ENCODE measurements at regions not wholly inside any gene's neighbourhood (a gene's known extent, or its start where the extent isn't known, plus 50 kb on each side); places are given as distances from the start of the nearest gene placed in this dataset.
"Not testable (repeated sequence)": the region's sequence is repeated elsewhere in the genome, so short reads cannot be mapped to it uniquely, and the experiment has no call there.

- no peak for TF ChIP-seq CTCF (IDR thresholded peaks at IDR 0.05)
- no peak for TF ChIP-seq POLR2AphosphoS5 (IDR thresholded peaks at IDR 0.05)
- TF ChIP-seq POLR2A (IDR thresholded peaks at IDR 0.05), result no peak
- Histone ChIP-seq H3K27me3 (replicated peaks; ENCODE audit: insufficient read depth) (no peaks in the 10 kb centered on the region), H3K4me1 (replicated peaks) (no peaks in the 10 kb centered on the region), H3K36me3 (no peaks in the 10 kb centered on the region), H3K27ac (no peak overlapping the region), H3K4me3 (no peak overlapping the region), H3K9me3 (no peaks in the 10 kb centered on the region)
- 69% methylated on average over 4 of the region's 4 CpGs for WGBS
- intact Hi-C loops (cut with DNase I), result no loop called here
- no peak for DNase-seq (ENCODE audit: low spot score)
These were observed 1283.0 kb upstream of the NUDT12 start for GRCh38 chr5:104845541-104845940.

- TF ChIP-seq POLR2AphosphoS5 (IDR thresholded peaks at IDR 0.05) (no peak), CTCF (IDR thresholded peaks at IDR 0.05) (no peak), POLR2A (IDR thresholded peaks at IDR 0.05) (no peak)
- Histone ChIP-seq H3K9me3 (no peaks in the 10 kb centered on the region), H3K36me3 (no peaks in the 10 kb centered on the region), H3K4me3 (no peak overlapping the region), H3K27ac (no peak overlapping the region), H3K27me3 (replicated peaks; ENCODE audit: insufficient read depth) (no peaks in the 10 kb centered on the region), H3K4me1 (replicated peaks) (no peaks in the 10 kb centered on the region)
- DNase-seq (ENCODE audit: low spot score), result no peak
- WGBS, result 70% methylated on average over 2 of the region's 2 CpGs
- intact Hi-C loops (cut with DNase I), result no loop called here
These were observed 1281.2 kb upstream of the NUDT12 start for GRCh38 chr5:104843822-104844221.

- no peaks in the 10 kb centered on the region for H3K4me1 ChIP-seq (replicated peaks)
- intact Hi-C loops (cut with DNase I), result no loop called here
- no peaks in the 10 kb centered on the region for H3K36me3 ChIP-seq
- 36% methylated on average over 1 of the region's 1 CpG for WGBS
- H3K27ac ChIP-seq, result no peak overlapping the region
- H3K4me3 ChIP-seq, result no peak overlapping the region
- TF ChIP-seq POLR2A (IDR thresholded peaks at IDR 0.05) (no peak), POLR2AphosphoS5 (IDR thresholded peaks at IDR 0.05) (no peak), CTCF (IDR thresholded peaks at IDR 0.05) (no peak)
- no peak for DNase-seq (ENCODE audit: low spot score)
- no peaks in the 10 kb centered on the region for H3K27me3 ChIP-seq (replicated peaks; ENCODE audit: insufficient read depth)
- no peaks in the 10 kb centered on the region for H3K9me3 ChIP-seq
These were observed 1277.7 kb upstream of the NUDT12 start for GRCh38 chr5:104840284-104840683.

GRCh38 chr5:104831515-104831914, 1268.9 kb upstream of the NUDT12 start:
- DNase-seq (ENCODE audit: low spot score); H3K27ac ChIP-seq; H3K9me3 ChIP-seq; H3K4me1 ChIP-seq (replicated peaks); H3K4me3 ChIP-seq; H3K36me3 ChIP-seq; intact Hi-C loops (cut with DNase I); H3K27me3 ChIP-seq (replicated peaks; ENCODE audit: insufficient read depth): not testable (repeated sequence)
- whole genome bisulfite sequencing, result 83% methylated on average over 3 of the region's 3 CpGs

GRCh38 chr5:104821606-104822005, 1259.0 kb upstream of the NUDT12 start:
- no peaks in the 10 kb centered on the region for H3K4me1 ChIP-seq (replicated peaks)
- no peak overlapping the region for H3K4me3 ChIP-seq
- intact Hi-C loops (cut with DNase I), result no loop called here
- no peaks in the 10 kb centered on the region for H3K27me3 ChIP-seq (replicated peaks; ENCODE audit: insufficient read depth)
- H3K27ac ChIP-seq, result no peak overlapping the region
- TF ChIP-seq POLR2A (IDR thresholded peaks at IDR 0.05) (no peak), CTCF (IDR thresholded peaks at IDR 0.05) (no peak), POLR2AphosphoS5 (IDR thresholded peaks at IDR 0.05) (no peak)
- no peaks in the 10 kb centered on the region for H3K9me3 ChIP-seq
- H3K36me3 ChIP-seq, result no peaks in the 10 kb centered on the region
- DNase-seq (ENCODE audit: low spot score), result no peak
